NCI-H1092 treated with DMSO at 0.1 percent for 48 hours (cell line): ENCODE measurements at regions not wholly inside any gene's neighbourhood (a gene's known extent, or its start where the extent isn't known, plus 50 kb on each side); places are given as distances from the start of the nearest gene placed in this dataset.

ENCODE experiments used
- DNase-seq: peaks from one replicate; lab custom pipeline; 2025; lab: John Stamatoyannopoulos, UW

DNA sequence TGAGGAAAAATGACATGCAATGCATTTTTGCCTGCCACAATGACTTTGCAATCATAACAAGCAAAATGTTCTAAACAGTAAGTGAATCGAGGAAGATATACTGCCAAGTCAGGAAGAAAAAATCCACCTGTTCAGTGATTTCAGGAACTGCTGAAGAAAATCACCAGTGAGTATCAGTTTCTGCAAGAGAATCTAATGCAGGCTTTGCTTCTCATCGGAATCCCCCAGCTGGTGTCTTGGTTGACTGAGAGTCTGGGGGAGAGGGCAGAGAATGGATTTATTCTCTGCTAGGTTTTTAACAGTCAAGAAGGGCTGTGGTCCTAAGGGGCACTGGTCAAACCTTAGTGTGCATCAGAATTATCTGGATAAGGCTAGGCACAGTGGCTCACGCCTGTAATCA, 363.4 kb downstream of the CDH26 start:
- DNase-seq, result no peak

DNA sequence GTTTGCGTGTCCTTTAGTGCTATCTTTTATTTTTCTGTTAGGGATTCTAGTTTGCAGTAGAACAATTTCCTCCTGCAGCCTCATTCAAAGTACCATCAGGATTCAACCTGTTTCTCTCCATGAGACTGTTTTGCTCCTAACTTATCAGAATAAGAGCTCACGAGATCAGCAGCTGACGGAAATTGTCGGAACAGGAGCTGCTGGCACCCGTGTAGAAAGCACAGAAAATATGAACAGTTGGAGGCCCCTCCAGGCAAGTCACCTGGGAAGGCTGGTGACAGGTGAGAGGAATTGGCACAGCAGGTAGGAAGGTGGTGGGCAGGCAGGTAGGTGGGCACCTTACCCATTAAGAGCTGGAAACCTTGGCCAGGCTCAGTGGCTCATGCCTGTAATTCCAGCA, 368.6 kb downstream of the CDH26 start:
- no peak for DNase-seq

DNA sequence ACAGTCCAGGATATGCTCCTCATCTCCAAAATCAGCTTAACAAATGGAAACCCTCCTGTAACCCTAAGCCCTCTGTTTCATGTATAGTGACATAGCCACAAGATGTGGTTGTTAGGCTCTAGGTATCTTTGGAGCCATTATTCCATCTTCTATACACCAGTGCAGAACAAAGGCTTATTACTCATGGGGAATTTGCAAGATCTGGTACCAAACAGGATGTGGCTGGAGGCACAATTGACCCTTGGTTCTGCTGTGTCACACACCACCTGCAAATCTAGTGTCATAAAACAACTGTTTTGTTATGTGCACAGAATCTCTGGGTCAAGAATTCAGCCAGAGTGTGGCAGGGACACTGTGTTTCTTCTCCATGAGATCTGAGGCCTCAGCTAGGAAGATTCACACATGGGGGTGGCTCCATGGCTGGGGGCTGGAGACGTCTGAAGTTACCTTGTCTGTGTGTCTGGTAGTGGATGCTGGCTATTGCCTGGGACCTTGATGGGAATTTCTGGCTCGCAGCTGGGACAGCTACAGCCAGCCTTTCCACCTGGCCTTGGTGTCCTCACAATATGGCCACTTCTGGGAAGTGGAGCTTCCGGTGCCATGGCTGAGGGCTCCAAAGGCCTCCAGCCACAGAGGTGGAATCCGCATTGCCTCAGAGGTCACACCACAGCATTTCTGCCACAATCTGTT, 369.9 kb downstream of the CDH26 start:
- DNase-seq, result no peak

DNA sequence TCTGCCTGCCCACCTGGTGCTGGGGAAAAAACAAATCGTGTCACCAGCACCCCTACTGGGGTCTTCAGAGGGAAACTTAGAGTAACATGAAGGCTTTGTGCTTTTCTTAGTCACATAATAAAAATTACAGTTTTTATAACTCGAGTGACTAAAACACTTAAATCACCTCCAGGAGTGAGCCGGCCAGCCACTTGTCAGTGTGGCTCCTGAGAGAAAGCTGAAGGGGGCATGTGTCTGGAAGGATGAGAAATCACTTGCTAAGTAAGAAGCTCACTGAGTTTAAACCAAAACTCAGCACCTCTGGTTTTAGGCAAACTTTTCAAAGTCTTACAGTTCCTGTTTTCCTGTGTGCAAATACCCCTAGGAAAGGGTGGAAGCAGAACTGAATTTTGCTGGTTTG, 372.2 kb downstream of the CDH26 start:
- DNase-seq, result no peak

- DNase-seq, result no peak
Measured at GRCh38 chr20:60331688-60332300, 373.6 kb downstream of the CDH26 start.

DNA sequence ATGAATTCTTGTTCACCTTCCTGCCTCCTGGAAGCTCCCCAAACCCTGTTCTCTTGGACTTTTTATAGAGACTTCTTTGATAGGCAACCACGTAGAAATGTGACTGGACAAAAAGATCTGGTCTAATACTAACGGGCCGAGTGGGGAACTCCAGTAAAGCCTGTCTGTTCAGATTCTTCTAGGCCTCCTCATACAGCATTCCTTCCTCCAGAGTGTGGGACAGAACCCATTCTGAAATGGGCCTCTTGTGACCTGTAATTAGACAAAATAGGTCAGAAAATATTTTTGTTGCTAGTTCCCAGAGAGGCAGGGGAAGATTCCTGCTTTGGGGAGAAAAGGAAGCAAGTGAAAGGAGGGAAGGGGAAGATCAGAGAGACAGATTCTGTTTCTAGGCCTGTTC, 374.3 kb downstream of the CDH26 start:
- DNase-seq, result no peak

DNA sequence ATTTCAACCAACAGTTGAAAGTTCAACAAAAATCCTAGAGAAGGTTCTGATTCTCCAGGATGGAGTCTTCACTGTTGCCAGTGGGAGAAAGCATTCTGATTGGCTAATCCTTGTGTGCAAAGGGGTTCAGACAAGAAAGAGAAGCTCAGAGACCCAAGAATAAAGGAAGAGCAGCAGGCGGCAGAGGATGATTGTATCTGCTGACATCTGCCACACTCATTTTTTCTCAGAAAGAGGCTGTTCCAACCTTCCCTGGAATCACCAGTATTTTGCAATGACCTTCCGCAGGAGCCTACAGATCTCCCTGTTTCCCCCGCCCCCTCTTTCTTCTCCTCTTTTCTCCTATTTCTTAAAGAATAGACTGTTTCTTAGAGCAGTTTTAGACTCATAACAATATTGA, 376.7 kb downstream of the CDH26 start:
- DNase-seq, result no peak

GRCh38 chr20:60338556-60338955, 380.3 kb downstream of the CDH26 start:
- no peak for DNase-seq

- no peak for DNase-seq
Measured at GRCh38 chr20:60339738-60340137, 381.5 kb downstream of the CDH26 start.

GRCh38 chr20:60340232-60340631, 382.0 kb downstream of the CDH26 start:
- no peak for DNase-seq

DNA sequence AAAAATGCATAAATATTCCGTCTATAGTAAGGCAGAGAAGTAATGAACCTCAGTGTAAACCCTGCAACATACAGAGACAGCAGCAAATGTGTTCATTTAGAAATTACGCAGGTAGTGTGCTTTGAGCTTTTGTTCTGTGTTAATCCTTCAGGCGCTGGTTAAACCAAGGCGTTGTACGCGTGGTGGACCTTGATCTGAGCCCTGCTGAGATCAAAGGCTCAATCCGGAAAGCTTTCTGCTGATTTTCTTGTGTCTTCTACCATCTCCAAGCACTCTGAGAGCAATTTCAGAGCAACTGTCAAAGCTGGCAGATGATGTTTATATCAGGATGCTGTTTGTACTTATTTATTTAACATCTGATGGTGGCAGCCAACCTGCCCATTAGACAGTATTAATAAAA, 382.8 kb downstream of the CDH26 start:
- no peak for DNase-seq

- DNase-seq, result no peak
Measured at GRCh38 chr20:60345106-60345505, 386.9 kb downstream of the CDH26 start.

GRCh38 chr20:60349418-60349817, 391.2 kb downstream of the CDH26 start:
- DNase-seq, result no peak

GRCh38 chr20:60352017-60352416, 393.8 kb downstream of the CDH26 start:
- no peak for DNase-seq

DNA sequence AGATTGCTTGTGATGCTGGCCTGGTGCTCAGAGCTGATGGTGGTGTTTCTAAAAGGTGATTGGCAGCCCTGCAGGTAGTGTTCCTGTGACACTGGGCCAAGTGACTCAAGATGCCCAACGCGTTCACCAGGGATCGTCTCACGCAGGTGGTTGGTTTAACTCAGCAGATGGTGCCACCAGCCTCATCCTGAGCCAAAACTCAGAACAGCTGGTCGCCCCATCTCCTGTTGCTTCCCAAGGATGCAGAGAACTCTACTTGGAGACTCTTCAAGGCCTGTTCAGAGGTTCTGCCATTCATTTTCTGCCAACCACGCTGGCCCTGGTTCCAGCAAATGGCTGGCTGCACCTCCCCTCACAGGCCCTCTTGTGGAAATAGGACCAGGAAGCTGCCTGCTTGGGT, 394.4 kb downstream of the CDH26 start:
- DNase-seq, result no peak

DNA sequence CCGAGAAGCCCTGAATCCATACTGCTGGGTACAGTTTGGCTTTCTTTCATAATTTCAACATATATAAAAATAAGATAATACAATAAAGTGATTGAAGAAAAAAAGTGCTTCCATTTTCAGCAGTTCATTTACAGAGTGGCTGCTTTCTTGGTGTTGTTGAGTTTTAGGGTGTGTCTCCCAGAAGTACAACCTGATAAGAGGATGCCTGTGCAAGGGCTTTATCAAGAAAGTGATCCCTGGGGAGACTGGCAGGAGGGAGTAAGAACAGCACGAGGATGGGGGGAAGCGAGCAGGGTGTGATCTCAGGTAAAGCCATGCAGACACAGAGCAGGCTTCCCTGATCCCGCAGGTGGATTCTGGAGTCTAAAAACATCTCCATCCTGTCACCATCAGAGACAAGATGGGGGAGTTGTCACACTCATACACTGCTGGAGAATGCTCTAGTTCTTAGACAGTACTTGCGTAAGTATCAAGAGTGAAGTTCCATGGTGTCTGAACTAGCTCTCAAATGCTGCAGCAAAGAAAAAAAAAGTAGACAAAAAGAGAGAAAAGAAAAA, 395.9 kb downstream of the CDH26 start:
- no peak for DNase-seq

- DNase-seq, result no peak
Measured at GRCh38 chr20:60358101-60358500, 399.9 kb downstream of the CDH26 start.

DNA sequence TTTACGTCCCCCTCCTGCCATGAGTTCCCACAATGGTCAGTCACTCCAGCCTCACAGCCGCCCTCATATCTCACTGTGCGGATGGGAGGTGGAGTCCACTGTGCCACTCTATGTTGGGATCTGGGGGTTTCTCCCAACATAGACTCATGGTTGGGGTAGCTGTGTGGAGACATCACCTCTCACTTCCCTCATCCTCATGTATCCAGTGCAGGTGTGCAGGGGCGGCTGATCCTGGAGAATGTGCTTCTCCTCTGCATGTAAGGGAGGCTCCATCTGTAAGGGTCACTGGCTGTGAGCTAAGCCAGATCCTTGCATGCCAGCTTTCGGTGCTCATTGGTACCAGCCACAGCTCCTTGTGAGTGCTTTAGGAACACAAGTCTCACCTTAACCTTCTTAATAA, 400.8 kb downstream of the CDH26 start:
- no peak for DNase-seq

GRCh38 chr20:60361761-60362395, 403.7 kb downstream of the CDH26 start:
- DNase-seq, result no peak

DNA sequence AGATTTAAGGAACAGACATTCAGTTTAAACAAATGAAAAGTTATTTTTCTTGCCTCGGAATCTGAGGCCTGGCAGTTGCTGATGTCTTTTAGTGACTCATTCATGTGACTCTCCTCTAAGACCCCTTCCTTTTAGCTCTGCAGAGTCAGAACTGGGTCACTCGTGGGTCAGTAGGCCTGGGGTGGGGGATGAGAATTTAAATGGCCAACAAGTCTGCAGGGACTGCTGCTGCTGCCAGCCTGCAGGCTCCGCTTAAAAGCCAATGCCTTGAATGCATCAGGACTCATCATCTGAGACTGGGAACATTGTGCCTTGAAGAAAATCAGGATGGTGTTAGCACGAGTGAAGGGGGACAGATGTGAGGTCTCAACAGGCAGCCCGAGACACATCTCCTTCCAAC, 404.3 kb downstream of the CDH26 start:
- DNase-seq, result no peak

- DNase-seq, result no peak
Measured at GRCh38 chr20:60363698-60364097, 405.5 kb downstream of the CDH26 start.

- no peak for DNase-seq
Measured at GRCh38 chr20:60365064-60365666, 406.9 kb downstream of the CDH26 start.

DNA sequence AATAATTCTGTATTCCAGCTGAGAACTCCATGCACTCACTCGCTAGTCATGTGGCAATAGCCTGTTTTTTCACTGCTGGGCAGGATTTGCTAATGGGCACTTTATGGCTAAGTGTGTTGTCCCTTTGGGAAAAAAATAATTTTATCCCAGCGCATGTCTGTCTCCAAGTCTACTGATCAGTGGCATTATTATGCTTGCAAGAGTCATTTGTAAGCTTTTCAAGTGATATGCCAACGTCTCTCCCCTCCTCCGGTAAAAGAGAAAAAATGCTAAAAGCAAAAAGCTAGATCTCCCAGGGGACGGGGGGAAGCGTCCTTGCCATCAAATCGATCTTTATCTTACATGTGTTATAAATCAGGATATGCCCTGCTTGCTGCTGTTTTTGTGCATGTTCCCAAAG, 407.7 kb downstream of the CDH26 start:
- peak; percentile 26 for DNase-seq
